ENCODE measurements at regions not wholly inside any gene's neighbourhood (a gene's known extent, or its start where the extent isn't known, plus 50 kb on each side); places are given as distances from the start of the nearest gene placed in this dataset.
A peak's percentile ranks its signal among the peaks of the same experiment; 100 is the strongest.

GRCh38 chr1:21341022-21341421 is 50.8 kb upstream of the ECE1 start:
- WGBS, 2 donors: 31 to 36% methylated on average over 7 to 8 of the region's 8 CpGs
- Histone ChIP-seq H3K9me3 (no peaks in the 10 kb centered on the region), H3K27me3 (no peaks in the 10 kb centered on the region), H3K4me1 (peaks cover 54 to 74% (median 62%) of the 10 kb centered on the region in 3 donors), H3K27ac (peak overlapping the region; percentile 33 to 84 (median 62)), H3K36me3 (no peaks in the 10 kb centered on the region), H3K4me3 (no peak overlapping the region)
- no peak for TF ChIP-seq CTCF (IDR thresholded peaks at IDR 0.05)
- no peak for ATAC-seq
- intact Hi-C loops (cut with DNase I): no loop called here
- FAIRE-seq: no peak
- DNase-seq: peak in 1 of 6 donors; percentile 18

DNA sequence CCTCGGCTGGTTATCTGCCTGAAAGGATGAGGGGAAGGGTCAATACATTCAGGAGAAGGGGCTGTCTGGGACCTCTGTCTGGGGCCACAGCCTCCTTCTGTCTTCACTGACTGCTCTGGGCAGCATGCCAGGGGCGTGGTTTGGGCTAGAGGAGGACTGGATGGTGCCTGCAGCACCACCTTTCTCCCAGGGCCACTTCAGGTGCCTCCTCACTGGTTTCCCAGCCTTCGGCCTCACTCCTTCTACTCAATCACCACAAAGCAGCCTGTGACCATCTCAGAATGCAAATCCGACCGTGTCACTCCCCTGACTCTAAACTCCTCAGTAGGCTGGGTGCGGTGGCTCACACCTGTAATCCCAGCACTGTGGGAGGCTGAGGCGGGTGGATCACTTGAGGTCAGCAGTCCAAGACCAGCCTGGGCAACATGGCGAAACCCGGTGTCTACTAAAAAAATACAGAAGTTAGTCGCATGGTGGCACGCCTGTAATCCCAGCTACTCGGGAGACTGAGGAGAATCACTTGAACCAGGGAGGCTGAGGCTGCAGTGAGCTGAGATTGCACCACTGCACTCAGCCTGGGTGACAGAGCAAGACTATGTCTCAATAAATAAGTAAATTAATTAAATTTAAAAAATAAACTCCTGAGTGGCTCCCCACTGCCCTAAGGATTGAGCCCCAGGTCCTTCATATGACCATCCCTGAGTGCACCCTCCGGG is 50.1 kb upstream of the ECE1 start:
- 49 to 50% methylated on average over 13 of the region's 13 CpGs for WGBS, 2 donors
- Histone ChIP-seq H3K27ac (peak overlapping the region; percentile 18 to 84 (median 62)), H3K4me3 (no peak overlapping the region), H3K27me3 (no peaks in the 10 kb centered on the region), H3K4me1 (peaks cover 60 to 81% (median 68%) of the 10 kb centered on the region in 3 donors), H3K36me3 (no peaks in the 10 kb centered on the region), H3K9me3 (no peaks in the 10 kb centered on the region)
- intact Hi-C loops (cut with DNase I): no loop called here
- no peak for FAIRE-seq
- TF ChIP-seq CTCF (IDR thresholded peaks at IDR 0.05): no peak
- ATAC-seq: peak in 1 of 4 donors; percentile 9
- peak; percentile 66 to 90 (median 86) for DNase-seq
